Kidney epithelial cell (primary cell): ENCODE measurements at regions not wholly inside any gene's neighbourhood (a gene's known extent, or its start where the extent isn't known, plus 50 kb on each side); places are given as distances from the start of the nearest gene placed in this dataset.

Experiments
- DNase-seq: peaks from one replicate; pipeline ENCODE4 v3.0.0-alpha.2; 2010; ENCODE audit warnings: low read depth
- H3K27me3 ChIP-seq: 2 replicates; pipeline ENCODE4 v1.6.0; 2011; ENCODE audit warnings: low read length; ENCODE audit not compliant: control insufficient read depth, insufficient read depth
- H3K36me3 ChIP-seq: 2 replicates; pipeline ENCODE4 v1.5.1; 2011; ENCODE audit warnings: low read length; ENCODE audit not compliant: control insufficient read depth, insufficient read depth
- H3K4me3 ChIP-seq: 2 replicates; pipeline ENCODE4 v1.5.1; 2011; ENCODE audit warnings: low read depth, mild to moderate bottlenecking, control low read depth, low read length
- TF ChIP-seq, protein P1 (sequence below): IDR thresholded peaks from 2 replicates; pipeline ENCODE4 v1.5.1; 2011; ENCODE audit warnings: mild to moderate bottlenecking, moderate library complexity, low read length, control low read depth, inconsistent platforms; ENCODE audit not compliant: insufficient read depth, poor library complexity, severe bottlenecking

- Histone ChIP-seq H3K36me3 (no peaks in the 10 kb centered on the region), H3K4me3 (no peak overlapping the region), H3K27me3 (no peaks in the 10 kb centered on the region)
- TF ChIP-seq, protein P1, sequence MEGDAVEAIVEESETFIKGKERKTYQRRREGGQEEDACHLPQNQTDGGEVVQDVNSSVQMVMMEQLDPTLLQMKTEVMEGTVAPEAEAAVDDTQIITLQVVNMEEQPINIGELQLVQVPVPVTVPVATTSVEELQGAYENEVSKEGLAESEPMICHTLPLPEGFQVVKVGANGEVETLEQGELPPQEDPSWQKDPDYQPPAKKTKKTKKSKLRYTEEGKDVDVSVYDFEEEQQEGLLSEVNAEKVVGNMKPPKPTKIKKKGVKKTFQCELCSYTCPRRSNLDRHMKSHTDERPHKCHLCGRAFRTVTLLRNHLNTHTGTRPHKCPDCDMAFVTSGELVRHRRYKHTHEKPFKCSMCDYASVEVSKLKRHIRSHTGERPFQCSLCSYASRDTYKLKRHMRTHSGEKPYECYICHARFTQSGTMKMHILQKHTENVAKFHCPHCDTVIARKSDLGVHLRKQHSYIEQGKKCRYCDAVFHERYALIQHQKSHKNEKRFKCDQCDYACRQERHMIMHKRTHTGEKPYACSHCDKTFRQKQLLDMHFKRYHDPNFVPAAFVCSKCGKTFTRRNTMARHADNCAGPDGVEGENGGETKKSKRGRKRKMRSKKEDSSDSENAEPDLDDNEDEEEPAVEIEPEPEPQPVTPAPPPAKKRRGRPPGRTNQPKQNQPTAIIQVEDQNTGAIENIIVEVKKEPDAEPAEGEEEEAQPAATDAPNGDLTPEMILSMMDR, result no peak
- no peak for DNase-seq
These were observed 85.5 kb downstream of the ADAMTS1 start for GRCh38 chr21:26759731-26760130.

DNA sequence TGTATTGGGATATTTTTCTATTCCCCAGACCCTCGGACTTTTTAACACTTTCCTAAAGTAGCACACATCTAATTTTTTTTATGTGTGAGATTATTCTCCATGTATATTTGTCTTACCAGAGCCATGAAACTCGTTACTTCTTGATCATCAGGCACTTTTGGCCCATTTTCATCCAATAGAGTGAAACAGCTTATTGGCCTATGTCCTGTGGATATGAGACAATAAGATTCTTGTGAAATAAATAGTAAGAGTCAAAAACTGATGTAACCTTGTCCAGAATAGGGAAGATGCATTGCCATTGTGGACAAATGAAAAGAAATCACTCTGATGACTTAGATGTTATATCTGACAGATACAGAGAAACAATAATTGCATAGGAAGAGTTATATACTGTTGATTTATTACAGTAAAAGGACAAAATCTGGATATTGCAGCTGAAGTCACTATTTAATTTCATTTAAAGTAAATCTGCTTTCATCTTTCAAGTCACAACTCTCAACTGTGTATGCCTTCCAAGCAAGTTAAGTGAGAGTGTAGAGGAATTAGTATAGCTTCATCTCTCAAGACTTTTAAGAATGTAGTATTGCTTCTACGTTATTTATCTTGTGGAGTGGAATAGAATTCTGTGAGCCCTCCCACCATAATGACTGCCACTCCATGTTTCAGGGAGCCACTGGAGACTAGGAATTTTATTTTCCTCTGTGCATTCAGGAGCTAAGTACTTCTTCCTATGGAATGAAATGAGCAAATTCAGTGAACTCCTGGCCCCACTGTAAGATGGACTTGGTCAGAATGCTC is 86.9 kb downstream of the ADAMTS1 start:
- H3K36me3 ChIP-seq, result no peaks in the 10 kb centered on the region
- H3K4me3 ChIP-seq, result no peak overlapping the region
- H3K27me3 ChIP-seq, result no peaks in the 10 kb centered on the region
- TF ChIP-seq, protein P1, result no peak
- DNase-seq, result no peak

GRCh38 chr21:26756491-26757159 is 88.6 kb downstream of the ADAMTS1 start:
- peak; percentile 80 for DNase-seq
- TF ChIP-seq, protein P1, result no peak
- H3K36me3 ChIP-seq, result no peaks in the 10 kb centered on the region

GRCh38 chr21:26754853-26755252 is 90.4 kb downstream of the ADAMTS1 start:
- Histone ChIP-seq H3K27me3 (no peaks in the 10 kb centered on the region), H3K36me3 (no peaks in the 10 kb centered on the region), H3K4me3 (no peak overlapping the region)
- TF ChIP-seq, protein P1, result no peak
- DNase-seq, result no peak

More at GRCh38 chr21:26756491-26757159, 88.6 kb downstream of the ADAMTS1 start:
- Histone ChIP-seq H3K27me3 (no peaks in the 10 kb centered on the region), H3K4me3 (no peak overlapping the region)

DNA sequence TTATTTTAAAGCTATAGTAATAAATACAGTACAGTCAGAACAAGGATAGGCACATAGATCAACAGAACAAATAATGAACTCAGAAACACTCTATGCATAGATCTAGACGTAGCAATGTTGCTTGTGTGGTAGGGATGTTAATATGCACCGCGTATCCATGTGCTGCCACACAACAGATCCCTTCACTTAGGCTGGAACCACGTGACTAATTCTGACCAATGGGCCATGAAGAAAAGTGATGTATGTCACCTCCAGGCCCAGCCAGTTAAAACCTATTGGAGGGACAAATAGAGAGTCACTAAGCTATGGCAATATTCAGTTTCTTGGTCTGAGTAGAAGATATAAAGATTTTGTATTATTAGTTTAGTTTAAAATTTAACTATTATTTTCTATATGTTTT is 91.4 kb downstream of the ADAMTS1 start:
- H3K27me3 ChIP-seq, result no peaks in the 10 kb centered on the region
- TF ChIP-seq, protein P1, result no peak
- H3K4me3 ChIP-seq, result no peak overlapping the region
- no peaks in the 10 kb centered on the region for H3K36me3 ChIP-seq
- no peak for DNase-seq
